HG02678 (cell line): ENCODE measurements at regions not wholly inside any gene's neighbourhood (a gene's known extent, or its start where the extent isn't known, plus 50 kb on each side); places are given as distances from the start of the nearest gene placed in this dataset.
"Not testable (repeated sequence)": the region's sequence is repeated elsewhere in the genome, so short reads cannot be mapped to it uniquely, and the experiment has no call there.

Experiments
- ATAC-seq: cut with Tn5 transposase; IDR thresholded peaks from one replicate; pipeline ENCODE4 v1.9.1; 2021; ENCODE audit warnings: mild to moderate bottlenecking, moderate library complexity; ENCODE audit not compliant: unreplicated experiment

- ATAC-seq: no peak
Measured at GRCh38 chr5:88092958-88093605, 175.6 kb downstream of the TMEM161B start.

- no peak for ATAC-seq
Measured at GRCh38 chr5:88092358-88092757, 176.3 kb downstream of the TMEM161B start.

- no peak for ATAC-seq
Measured at GRCh38 chr5:88090506-88090905, 178.1 kb downstream of the TMEM161B start.

- no peak for ATAC-seq
Measured at GRCh38 chr5:88089719-88090390, 178.8 kb downstream of the TMEM161B start.

GRCh38 chr5:88085462-88085861, 183.2 kb downstream of the TMEM161B start:
- no peak for ATAC-seq

GRCh38 chr5:88081877-88082276, 186.8 kb downstream of the TMEM161B start:
- ATAC-seq: no peak

- no peak for ATAC-seq
Measured at GRCh38 chr5:88063813-88064212, 204.8 kb downstream of the TMEM161B start.

- no peak for ATAC-seq
Measured at GRCh38 chr5:88060194-88060593, 208.5 kb downstream of the TMEM161B start.

GRCh38 chr5:88058625-88059024, 210.0 kb downstream of the TMEM161B start:
- ATAC-seq: no peak

GRCh38 chr5:88052468-88052867, 216.2 kb downstream of the TMEM161B start:
- ATAC-seq: not testable (repeated sequence)

GRCh38 chr5:88051148-88051547, 217.5 kb downstream of the TMEM161B start:
- ATAC-seq: no peak

- ATAC-seq: no peak
Measured at GRCh38 chr5:88049737-88050136, 218.9 kb downstream of the TMEM161B start.

GRCh38 chr5:88049156-88049555, 219.5 kb downstream of the TMEM161B start:
- ATAC-seq: no peak

GRCh38 chr5:88045931-88046461, 222.6 kb downstream of the TMEM161B start:
- ATAC-seq: no peak

GRCh38 chr5:88045165-88045564, 223.5 kb downstream of the TMEM161B start:
- ATAC-seq: no peak

- no peak for ATAC-seq
Measured at GRCh38 chr5:88034520-88034919, 234.1 kb downstream of the TMEM161B start.

- ATAC-seq: no peak
Measured at GRCh38 chr5:88033191-88033590, 235.5 kb downstream of the TMEM161B start.

GRCh38 chr5:88029011-88029410, 239.6 kb downstream of the TMEM161B start:
- ATAC-seq: no peak

- ATAC-seq: no peak
Measured at GRCh38 chr5:88021141-88021540, 247.5 kb downstream of the TMEM161B start.

- not testable (repeated sequence) for ATAC-seq
Measured at GRCh38 chr5:88014984-88015383, 253.7 kb downstream of the TMEM161B start.

- no peak for ATAC-seq
Measured at GRCh38 chr5:88000877-88001276, 267.8 kb downstream of the TMEM161B start.

GRCh38 chr5:87997662-87998061, 271.0 kb downstream of the TMEM161B start:
- ATAC-seq: no peak
